ENCODE measurements at regions not wholly inside any gene's neighbourhood (a gene's known extent, or its start where the extent isn't known, plus 50 kb on each side); places are given as distances from the start of the nearest gene placed in this dataset.
"Not testable (repeated sequence)": the region's sequence is repeated elsewhere in the genome, so short reads cannot be mapped to it uniquely, and the experiment has no call there.

DNA sequence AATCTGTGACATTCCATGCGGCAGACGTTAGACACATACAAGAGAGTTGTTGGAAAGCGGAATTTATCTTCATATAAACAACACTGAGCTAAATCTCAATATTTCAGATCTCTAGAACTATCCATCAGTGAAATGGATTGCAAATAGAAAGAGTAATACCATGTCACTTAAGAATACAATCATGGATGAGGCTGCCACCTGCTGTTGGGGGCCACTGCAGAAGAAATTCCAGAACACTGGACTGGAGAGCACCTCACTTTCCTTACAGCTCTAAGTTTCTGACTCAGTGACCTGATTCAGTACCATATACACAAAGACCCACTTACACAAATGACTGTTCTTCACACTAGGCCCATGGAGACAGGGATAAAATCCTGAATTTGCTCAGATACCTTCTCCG, 75.1 kb upstream of the TP53BP2 start:
- not testable (repeated sequence) for ATAC-seq (replicated peaks; ENCODE audit: extremely low read depth, poor library complexity, severe bottlenecking); H3K4me1 Mint-ChIP-seq; H3K27ac Mint-ChIP-seq (ENCODE audit: low read depth); H3K9me3 Mint-ChIP-seq; H3K36me3 Mint-ChIP-seq (ENCODE audit: insufficient read depth); H3K27me3 Mint-ChIP-seq; DNase-seq (ENCODE audit: low spot score in 2 of 2); H3K4me3 Mint-ChIP-seq

DNA sequence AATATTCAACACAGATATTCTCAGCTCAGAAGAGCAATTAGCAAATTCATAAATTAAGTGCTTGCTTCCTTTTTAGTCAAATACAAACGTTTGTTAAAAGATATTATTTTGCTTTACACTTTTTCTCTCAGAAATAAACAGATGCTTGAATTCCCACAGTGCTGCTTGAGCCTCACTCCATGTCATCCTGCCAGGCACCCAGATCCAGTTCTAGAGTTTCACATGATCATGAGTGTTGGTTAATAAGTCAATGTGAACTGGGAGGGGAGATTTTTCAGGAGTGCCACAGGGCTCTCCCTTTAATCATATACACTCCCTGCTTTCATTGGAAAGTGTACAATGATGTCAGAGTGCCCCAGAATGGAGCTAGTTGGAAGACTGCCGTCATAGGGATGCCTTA, 69.7 kb upstream of the TP53BP2 start:
- ATAC-seq (replicated peaks; ENCODE audit: extremely low read depth, poor library complexity, severe bottlenecking); H3K4me1 Mint-ChIP-seq; H3K4me3 Mint-ChIP-seq; H3K9me3 Mint-ChIP-seq; H3K27me3 Mint-ChIP-seq; H3K27ac Mint-ChIP-seq (ENCODE audit: low read depth); H3K36me3 Mint-ChIP-seq (ENCODE audit: insufficient read depth); DNase-seq (ENCODE audit: low spot score in 2 of 2): not testable (repeated sequence)

DNA sequence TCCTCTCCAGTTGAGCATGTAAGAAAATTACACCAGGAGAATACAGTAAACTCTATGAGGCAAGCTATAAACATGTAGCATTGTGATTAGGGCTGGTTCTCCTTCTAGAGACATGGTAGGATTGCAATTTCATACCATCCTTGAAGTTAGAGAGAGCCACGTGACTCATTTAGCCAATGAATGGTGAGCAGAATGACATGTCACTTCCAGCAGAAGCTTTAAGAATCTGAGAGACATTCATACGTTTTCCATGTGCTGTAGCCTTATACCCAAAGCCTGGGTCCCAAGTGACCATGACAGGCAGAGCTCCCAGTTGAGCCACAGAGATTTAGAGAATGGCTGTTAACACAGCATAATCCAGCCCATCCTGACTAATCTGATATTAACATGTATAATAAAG, 68.0 kb upstream of the TP53BP2 start:
- not testable (repeated sequence) for H3K4me3 Mint-ChIP-seq; H3K27me3 Mint-ChIP-seq; H3K4me1 Mint-ChIP-seq; DNase-seq (ENCODE audit: low spot score in 2 of 2); H3K27ac Mint-ChIP-seq (ENCODE audit: low read depth); H3K9me3 Mint-ChIP-seq; ATAC-seq (replicated peaks; ENCODE audit: extremely low read depth, poor library complexity, severe bottlenecking); H3K36me3 Mint-ChIP-seq (ENCODE audit: insufficient read depth)

DNA sequence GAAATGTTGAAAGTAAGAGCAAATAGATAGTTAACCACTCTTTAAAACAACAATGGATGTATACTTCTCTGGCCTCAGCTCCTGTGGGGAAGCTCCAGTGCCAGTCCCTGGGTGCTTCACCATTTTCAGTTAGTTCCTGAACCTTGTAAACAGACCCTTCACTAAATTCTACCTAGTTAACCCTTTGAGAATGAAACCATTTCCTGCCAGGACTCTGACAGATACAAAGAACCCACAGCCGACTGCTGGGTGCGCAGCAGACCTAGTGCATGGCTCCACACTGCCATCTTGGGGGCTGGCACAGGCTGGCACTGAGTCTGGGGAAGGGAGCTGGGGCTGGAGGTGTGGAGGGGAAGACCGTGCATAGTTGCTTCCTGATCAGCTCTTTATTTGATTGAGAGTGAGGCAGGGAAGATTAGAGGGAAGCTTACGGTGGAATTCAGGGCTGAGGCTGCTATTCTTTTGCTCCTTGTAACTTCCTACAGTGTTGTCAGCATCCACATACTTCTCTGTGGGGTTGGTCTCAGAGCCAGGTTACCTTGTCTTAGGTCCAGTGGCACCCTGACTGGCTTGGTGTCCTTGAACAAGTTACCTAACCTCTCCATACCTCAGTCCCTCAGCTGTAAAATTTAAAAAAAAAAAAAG, 62.3 kb upstream of the TP53BP2 start:
- H3K27ac Mint-ChIP-seq (ENCODE audit: low read depth); H3K36me3 Mint-ChIP-seq (ENCODE audit: insufficient read depth); H3K4me3 Mint-ChIP-seq; ATAC-seq (replicated peaks; ENCODE audit: extremely low read depth, poor library complexity, severe bottlenecking); DNase-seq (ENCODE audit: low spot score in 2 of 2); H3K9me3 Mint-ChIP-seq; H3K4me1 Mint-ChIP-seq; H3K27me3 Mint-ChIP-seq: not testable (repeated sequence)

DNA sequence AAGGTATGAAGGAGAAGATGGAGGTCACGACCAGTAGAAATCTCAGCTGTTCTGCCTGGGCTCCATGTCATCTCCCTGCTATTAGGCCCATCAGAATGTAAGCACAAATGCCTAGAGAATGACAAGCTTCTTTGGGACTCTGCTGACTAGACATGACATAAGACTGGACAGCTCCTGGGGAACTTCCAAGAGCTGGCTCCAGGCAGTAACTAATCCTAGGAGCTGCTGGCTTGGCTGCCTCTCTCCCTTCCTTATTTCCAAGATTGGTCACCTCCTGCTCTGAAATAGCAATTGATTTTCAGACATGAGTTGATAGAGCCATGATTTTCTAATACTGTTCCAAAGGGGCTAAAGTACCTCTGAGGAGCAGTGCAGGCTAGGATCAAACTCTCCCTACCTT, 57.5 kb upstream of the TP53BP2 start:
- H3K36me3 Mint-ChIP-seq (ENCODE audit: insufficient read depth); H3K4me1 Mint-ChIP-seq; H3K4me3 Mint-ChIP-seq; H3K9me3 Mint-ChIP-seq; ATAC-seq (replicated peaks; ENCODE audit: extremely low read depth, poor library complexity, severe bottlenecking); H3K27ac Mint-ChIP-seq (ENCODE audit: low read depth); DNase-seq (ENCODE audit: low spot score in 2 of 2); H3K27me3 Mint-ChIP-seq: not testable (repeated sequence)

DNA sequence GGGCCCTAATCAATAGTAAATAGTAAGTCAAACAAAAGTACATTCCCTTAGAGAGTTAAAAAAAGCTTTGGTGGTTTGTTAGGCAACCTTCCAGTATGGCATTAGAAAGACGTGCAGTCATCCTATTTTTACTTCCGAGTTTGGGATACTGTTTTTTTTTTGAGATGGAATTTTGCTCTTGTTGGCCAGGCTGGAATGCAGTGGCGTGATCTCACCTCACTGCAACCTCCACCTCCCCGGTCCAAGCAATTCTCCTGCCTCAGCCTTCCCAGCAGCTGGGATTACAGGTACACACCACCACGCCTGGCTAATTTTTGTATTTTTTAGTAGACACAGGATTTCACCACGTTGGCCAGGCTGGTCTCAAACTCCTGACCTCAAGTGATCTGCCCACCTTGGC, 54.0 kb upstream of the TP53BP2 start:
- H3K36me3 Mint-ChIP-seq (ENCODE audit: insufficient read depth); H3K4me3 Mint-ChIP-seq; DNase-seq (ENCODE audit: low spot score in 2 of 2); ATAC-seq (replicated peaks; ENCODE audit: extremely low read depth, poor library complexity, severe bottlenecking); H3K4me1 Mint-ChIP-seq; H3K27ac Mint-ChIP-seq (ENCODE audit: low read depth); H3K9me3 Mint-ChIP-seq; H3K27me3 Mint-ChIP-seq: not testable (repeated sequence)

DNA sequence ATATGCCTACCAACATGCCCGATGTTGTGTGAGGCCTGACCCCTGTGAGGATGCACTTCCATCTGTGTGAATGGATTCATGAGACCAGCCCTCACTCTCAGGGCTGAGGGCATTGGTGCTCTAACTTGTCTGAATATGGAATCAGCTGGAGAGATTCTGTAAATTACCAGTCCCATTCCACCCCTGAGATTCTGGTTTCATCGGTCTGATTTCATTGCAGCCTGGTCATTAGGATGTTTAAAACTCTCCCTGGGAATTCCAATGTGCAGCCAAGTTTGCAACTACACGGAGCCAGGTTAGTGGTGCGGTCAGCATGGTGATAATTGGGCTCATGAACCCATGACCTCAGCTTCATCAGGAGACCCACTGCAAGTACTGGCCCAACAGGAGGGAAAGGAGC, 51.4 kb upstream of the TP53BP2 start:
- not testable (repeated sequence) for H3K27ac Mint-ChIP-seq (ENCODE audit: low read depth)

DNA sequence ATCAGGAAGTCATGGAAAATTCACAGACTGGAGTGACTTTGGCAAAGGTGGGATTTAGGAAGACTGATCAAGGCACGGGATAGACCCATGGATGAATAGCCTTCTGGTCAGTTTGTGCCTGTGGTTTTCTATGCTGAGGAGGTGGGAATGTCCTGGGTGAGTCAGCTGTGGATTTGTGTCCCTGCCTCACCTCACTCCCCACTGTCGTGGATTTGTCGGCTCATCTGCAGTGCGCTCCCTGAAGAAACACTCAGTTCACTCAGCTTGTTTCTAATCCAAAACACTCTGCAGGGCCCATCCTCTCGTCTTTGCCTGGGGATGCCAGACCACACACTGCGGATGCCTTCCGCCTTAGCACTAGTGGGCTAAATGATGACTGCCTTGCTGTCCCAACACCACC, 50.2 kb upstream of the TP53BP2 start:
- not testable (repeated sequence) for ATAC-seq (replicated peaks; ENCODE audit: extremely low read depth, poor library complexity, severe bottlenecking); H3K27me3 Mint-ChIP-seq; H3K9me3 Mint-ChIP-seq; H3K27ac Mint-ChIP-seq (ENCODE audit: low read depth); H3K4me3 Mint-ChIP-seq; H3K4me1 Mint-ChIP-seq; DNase-seq (ENCODE audit: low spot score in 2 of 2); H3K36me3 Mint-ChIP-seq (ENCODE audit: insufficient read depth)

More for the DNA sequence above, 51.4 kb upstream of the TP53BP2 start:
- H3K4me1 Mint-ChIP-seq; ATAC-seq (replicated peaks; ENCODE audit: extremely low read depth, poor library complexity, severe bottlenecking); H3K27me3 Mint-ChIP-seq; H3K36me3 Mint-ChIP-seq (ENCODE audit: insufficient read depth); DNase-seq (ENCODE audit: low spot score in 2 of 2); H3K4me3 Mint-ChIP-seq; H3K9me3 Mint-ChIP-seq: not testable (repeated sequence)

Measured in central memory CD8-positive, alpha-beta T cell (primary cell).